AG09319 (cell line): ENCODE measurements at regions not wholly inside any gene's neighbourhood (a gene's known extent, or its start where the extent isn't known, plus 50 kb on each side); places are given as distances from the start of the nearest gene placed in this dataset.

ENCODE experiments used
- DNase-seq: peaks from one replicate; pipeline ENCODE4 v3.0.0-alpha.2; 2010; ENCODE audit warnings: low read depth; ENCODE audit errors: extremely low read depth
- CTCF ChIP-seq: IDR thresholded peaks from 2 replicates; pipeline ENCODE4 v1.5.1; 2011; ENCODE audit warnings: low read depth, mild to moderate bottlenecking, inconsistent platforms, low read length, moderate library complexity

- TF ChIP-seq CTCF, result no peak
- peak; percentile 41 for DNase-seq
Observed at GRCh38 chr12:115404761-115405470, 720.9 kb upstream of the TBX3 start.

- DNase-seq, result no peak
- TF ChIP-seq CTCF, result no peak
Observed at GRCh38 chr12:115403689-115404088, 719.7 kb upstream of the TBX3 start.

GRCh38 chr12:115403253-115403652, 719.3 kb upstream of the TBX3 start:
- no peak for TF ChIP-seq CTCF
- no peak for DNase-seq

- no peak for DNase-seq
- no peak for TF ChIP-seq CTCF
Observed at GRCh38 chr12:115402443-115403180, 718.6 kb upstream of the TBX3 start.

- no peak for DNase-seq
Observed at GRCh38 chr12:115401761-115402160, 717.8 kb upstream of the TBX3 start.

GRCh38 chr12:115400011-115400410, 716.0 kb upstream of the TBX3 start:
- DNase-seq, result no peak
- TF ChIP-seq CTCF, result no peak

More at GRCh38 chr12:115401761-115402160, 717.8 kb upstream of the TBX3 start:
- no peak for TF ChIP-seq CTCF

GRCh38 chr12:115398311-115398781, 714.4 kb upstream of the TBX3 start:
- no peak for DNase-seq
- no peak for TF ChIP-seq CTCF
